GM12878 (cell line): ENCODE measurements at regions not wholly inside any gene's neighbourhood (a gene's known extent, or its start where the extent isn't known, plus 50 kb on each side); places are given as distances from the start of the nearest gene placed in this dataset.

Source experiments
- ATF2 ChIP-seq: IDR thresholded peaks from 2 replicates; pipeline ENCODE4 v1.6.1; 2012; ENCODE audit warnings: low read length, inconsistent platforms
- BCLAF1 ChIP-seq: fragments of 450-650 bp; IDR thresholded peaks from 2 replicates; pipeline ENCODE4 v1.6.1; 2017; ENCODE audit warnings: antibody characterized with exemption, mild to moderate bottlenecking, moderate library complexity
- CTCF ChIP-seq, 3 experiments: IDR thresholded peaks in 2 of 3; conservative IDR thresholded peaks in 1 of 3; 2 replicates each; pipeline ENCODE4 v1.5.1; 2011; ENCODE audit warnings: low read depth in 3 of 3, low read length in 3 of 3, mild to moderate bottlenecking in 3 of 3, control low read depth in 2 of 3, moderate library complexity in 2 of 3, inconsistent platforms in 1 of 3, mixed read lengths in 1 of 3; ENCODE audit not compliant: control insufficient read depth in 2 of 3, insufficient read depth in 1 of 3; ENCODE audit errors: extremely low read depth in 1 of 3
- MXI1 ChIP-seq: fragments of 150-350 bp; IDR thresholded peaks from 2 replicates; pipeline ENCODE4 v1.6.1; 2011; ENCODE audit warnings: low read depth, mild to moderate bottlenecking, inconsistent platforms, low read length, improper control_type of control experiment
- NFYB ChIP-seq: IDR thresholded peaks from 2 replicates; pipeline ENCODE4 v1.6.1; 2011; ENCODE audit warnings: low read depth, mild to moderate bottlenecking, low read length, improper control_type of control experiment, moderate library complexity; ENCODE audit not compliant: insufficient read depth
- NR2C2 ChIP-seq: IDR thresholded peaks from 2 replicates; pipeline ENCODE4 v1.6.1; 2011; ENCODE audit warnings: borderline replicate concordance, low read depth; ENCODE audit not compliant: control insufficient read depth, insufficient read length
- POLR2A ChIP-seq: IDR thresholded peaks from 2 replicates; pipeline ENCODE4 v1.6.1; 2011; ENCODE audit warnings: low read depth, mild to moderate bottlenecking, low read length
- SIN3A ChIP-seq: IDR thresholded peaks from 2 replicates; pipeline ENCODE4 v1.6.1; 2012; ENCODE audit warnings: low read depth, low read length, improper control_type of control experiment
- YY1 ChIP-seq: IDR thresholded peaks from 2 replicates; pipeline ENCODE4 v1.6.1; 2011; ENCODE audit warnings: low read depth, mild to moderate bottlenecking, low read length
- ZBTB11 ChIP-seq: fragments of 450-650 bp; formaldehyde crosslinking; IDR thresholded peaks from 2 replicates; pipeline ENCODE4 v1.5.0; 2022; ENCODE audit warnings: mild to moderate bottlenecking, missing genetic modification characterization

GRCh38 chr5:155402927-155403640 lies 389.5 kb downstream of the KIF4B start:
- no peak for TF ChIP-seq ZBTB11 (CRISPR knock-in tag)
- TF ChIP-seq NR2C2 = no peak
- no peak for TF ChIP-seq NFYB
- no peak for TF ChIP-seq ATF2
- TF ChIP-seq YY1 = no peak
- TF ChIP-seq CTCF (IDR thresholded peaks at IDR 0.05 in 2 of 3, conservative IDR thresholded peaks at IDR 0.05 in 1 of 3; ENCODE audit: control insufficient read depth in 2 of 3, extremely low read depth in 1 of 3, insufficient read depth in 1 of 3, low read depth in 3 of 3, low read length in 3 of 3) = no peak
- TF ChIP-seq SIN3A = no peak
- TF ChIP-seq BCLAF1 = no peak
- TF ChIP-seq MXI1 = no peak
- no peak for TF ChIP-seq POLR2A
